HepG2 (cell line): ENCODE measurements at regions not wholly inside any gene's neighbourhood (a gene's known extent, or its start where the extent isn't known, plus 50 kb on each side); places are given as distances from the start of the nearest gene placed in this dataset.

Source experiments
- HOXA9 ChIP-seq: sonication (generic); formaldehyde crosslinking; IDR thresholded peaks from 2 replicates; pipeline ENCODE4 v1.8.1; 2022; ENCODE audit warnings: missing genetic modification reagents, mild to moderate bottlenecking, moderate library complexity, borderline replicate concordance
- RCOR2 ChIP-seq: IDR thresholded peaks from 2 replicates; pipeline ENCODE4 v1.6.1; 2016; ENCODE audit warnings: missing biosample characterization, missing genetic modification reagents
- REXO4 ChIP-seq: sonication (generic); formaldehyde crosslinking; IDR thresholded peaks from 2 replicates; pipeline ENCODE4 v1.8.0; 2022; ENCODE audit warnings: missing genetic modification reagents, mild to moderate bottlenecking, borderline replicate concordance
- RXRA ChIP-seq: sonication (generic); formaldehyde crosslinking; IDR thresholded peaks from 2 replicates; pipeline ENCODE4 v1.5.1; 2020; ENCODE audit warnings: missing genetic modification reagents
- ZNF230 ChIP-seq: sonication (generic); formaldehyde crosslinking; IDR thresholded peaks from 2 replicates; pipeline ENCODE4 v1.4.0; 2020; ENCODE audit warnings: mild to moderate bottlenecking, missing genetic modification reagents
- ZNF564 ChIP-seq: sonication (generic); formaldehyde crosslinking; IDR thresholded peaks from 2 replicates; pipeline ENCODE4 v1.8.1; 2023; ENCODE audit warnings: mild to moderate bottlenecking, missing genetic modification reagents
- TF ChIP-seq, protein P1 (sequence below): sonication (generic); formaldehyde crosslinking; IDR thresholded peaks from 2 replicates; pipeline ENCODE4 v1.5.0; 2020; ENCODE audit warnings: mild to moderate bottlenecking, missing genetic modification reagents
- TF ChIP-seq, protein P2 (sequence below): sonication (generic); formaldehyde crosslinking; IDR thresholded peaks from 2 replicates; pipeline ENCODE4 v1.5.1; 2020; ENCODE audit warnings: mild to moderate bottlenecking, moderate library complexity, missing genetic modification reagents
- TF ChIP-seq, protein P3 (sequence below): sonication (generic); IDR thresholded peaks from 2 replicates; pipeline ENCODE4 v1.6.1; 2016; ENCODE audit warnings: low read depth, borderline replicate concordance
- TF ChIP-seq, protein P4 (sequence below): sonication (generic); formaldehyde crosslinking; IDR thresholded peaks from 2 replicates; pipeline ENCODE4 v1.5.0; 2020; ENCODE audit warnings: missing genetic modification reagents

DNA sequence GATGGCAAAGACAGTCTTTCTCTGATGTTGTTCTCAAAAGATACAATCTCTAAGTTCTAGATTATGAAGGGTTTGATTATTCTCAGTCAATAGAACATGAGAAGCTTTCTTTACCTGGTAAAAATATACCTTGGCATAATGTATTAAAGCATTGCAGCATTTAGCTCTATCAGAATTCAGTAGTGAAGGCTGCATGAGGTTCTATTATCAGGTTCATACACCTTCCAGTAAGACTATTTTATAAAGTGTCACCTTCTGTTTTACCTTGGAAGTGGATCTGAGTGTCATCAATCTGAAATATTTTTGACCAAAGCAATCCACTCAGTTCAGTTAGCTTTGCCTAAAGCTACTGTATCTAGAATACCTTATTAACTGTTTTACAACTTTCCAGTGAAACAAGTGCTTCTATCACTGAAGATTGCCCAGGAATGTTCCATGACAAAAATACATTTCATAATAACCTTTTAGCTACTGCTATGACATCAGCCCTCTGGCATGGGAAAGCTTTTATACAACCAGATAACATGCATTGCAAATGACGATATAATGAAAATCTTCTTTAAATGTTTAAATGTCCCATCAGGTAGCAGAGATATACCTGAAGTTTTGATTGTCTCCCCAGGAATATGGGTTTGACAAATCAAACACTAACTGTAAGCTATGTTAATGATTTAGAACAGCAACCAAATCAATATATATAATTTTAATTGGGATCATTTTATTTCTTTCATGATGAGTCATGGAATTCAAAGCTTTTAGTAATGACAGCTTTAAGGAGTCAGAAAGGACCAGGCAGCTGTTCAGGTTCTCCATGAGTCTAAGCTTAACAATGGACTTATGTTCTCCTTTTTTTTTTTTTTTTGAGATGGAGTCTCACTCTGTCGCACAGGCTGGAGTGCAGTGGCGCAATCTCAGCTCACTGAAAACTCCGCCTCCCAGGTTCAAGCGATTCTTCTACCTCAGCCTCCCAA is 72.2 kb downstream of the UFM1 start (continued):
- TF ChIP-seq, protein P1, sequence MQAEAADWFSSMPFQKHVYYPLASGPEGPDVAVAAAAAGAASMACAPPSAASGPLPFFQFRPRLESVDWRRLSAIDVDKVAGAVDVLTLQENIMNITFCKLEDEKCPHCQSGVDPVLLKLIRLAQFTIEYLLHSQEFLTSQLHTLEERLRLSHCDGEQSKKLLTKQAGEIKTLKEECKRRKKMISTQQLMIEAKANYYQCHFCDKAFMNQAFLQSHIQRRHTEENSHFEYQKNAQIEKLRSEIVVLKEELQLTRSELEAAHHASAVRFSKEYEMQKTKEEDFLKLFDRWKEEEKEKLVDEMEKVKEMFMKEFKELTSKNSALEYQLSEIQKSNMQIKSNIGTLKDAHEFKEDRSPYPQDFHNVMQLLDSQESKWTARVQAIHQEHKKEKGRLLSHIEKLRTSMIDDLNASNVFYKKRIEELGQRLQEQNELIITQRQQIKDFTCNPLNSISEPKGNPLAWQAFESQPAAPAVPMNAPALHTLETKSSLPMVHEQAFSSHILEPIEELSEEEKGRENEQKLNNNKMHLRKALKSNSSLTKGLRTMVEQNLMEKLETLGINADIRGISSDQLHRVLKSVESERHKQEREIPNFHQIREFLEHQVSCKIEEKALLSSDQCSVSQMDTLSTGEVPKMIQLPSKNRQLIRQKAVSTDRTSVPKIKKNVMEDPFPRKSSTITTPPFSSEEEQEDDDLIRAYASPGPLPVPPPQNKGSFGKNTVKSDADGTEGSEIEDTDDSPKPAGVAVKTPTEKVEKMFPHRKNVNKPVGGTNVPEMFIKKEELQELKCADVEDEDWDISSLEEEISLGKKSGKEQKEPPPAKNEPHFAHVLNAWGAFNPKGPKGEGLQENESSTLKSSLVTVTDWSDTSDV (CRISPR knock-in tag) = no peak
- TF ChIP-seq, protein P2, sequence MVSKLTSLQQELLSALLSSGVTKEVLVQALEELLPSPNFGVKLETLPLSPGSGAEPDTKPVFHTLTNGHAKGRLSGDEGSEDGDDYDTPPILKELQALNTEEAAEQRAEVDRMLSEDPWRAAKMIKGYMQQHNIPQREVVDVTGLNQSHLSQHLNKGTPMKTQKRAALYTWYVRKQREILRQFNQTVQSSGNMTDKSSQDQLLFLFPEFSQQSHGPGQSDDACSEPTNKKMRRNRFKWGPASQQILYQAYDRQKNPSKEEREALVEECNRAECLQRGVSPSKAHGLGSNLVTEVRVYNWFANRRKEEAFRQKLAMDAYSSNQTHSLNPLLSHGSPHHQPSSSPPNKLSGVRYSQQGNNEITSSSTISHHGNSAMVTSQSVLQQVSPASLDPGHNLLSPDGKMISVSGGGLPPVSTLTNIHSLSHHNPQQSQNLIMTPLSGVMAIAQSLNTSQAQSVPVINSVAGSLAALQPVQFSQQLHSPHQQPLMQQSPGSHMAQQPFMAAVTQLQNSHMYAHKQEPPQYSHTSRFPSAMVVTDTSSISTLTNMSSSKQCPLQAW (CRISPR knock-in tag) = no peak
- TF ChIP-seq RCOR2 (CRISPR knock-in tag) (no peak), ZNF564 (CRISPR knock-in tag) (no peak), RXRA (CRISPR knock-in tag) (no peak), HOXA9 (CRISPR knock-in tag) (no peak), ZNF230 (CRISPR knock-in tag) (no peak), REXO4 (CRISPR knock-in tag) (no peak)
- TF ChIP-seq, protein P3, sequence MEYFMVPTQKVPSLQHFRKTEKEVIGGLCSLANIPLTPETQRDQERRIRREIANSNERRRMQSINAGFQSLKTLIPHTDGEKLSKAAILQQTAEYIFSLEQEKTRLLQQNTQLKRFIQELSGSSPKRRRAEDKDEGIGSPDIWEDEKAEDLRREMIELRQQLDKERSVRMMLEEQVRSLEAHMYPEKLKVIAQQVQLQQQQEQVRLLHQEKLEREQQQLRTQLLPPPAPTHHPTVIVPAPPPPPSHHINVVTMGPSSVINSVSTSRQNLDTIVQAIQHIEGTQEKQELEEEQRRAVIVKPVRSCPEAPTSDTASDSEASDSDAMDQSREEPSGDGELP = no peak
- TF ChIP-seq, protein P4, sequence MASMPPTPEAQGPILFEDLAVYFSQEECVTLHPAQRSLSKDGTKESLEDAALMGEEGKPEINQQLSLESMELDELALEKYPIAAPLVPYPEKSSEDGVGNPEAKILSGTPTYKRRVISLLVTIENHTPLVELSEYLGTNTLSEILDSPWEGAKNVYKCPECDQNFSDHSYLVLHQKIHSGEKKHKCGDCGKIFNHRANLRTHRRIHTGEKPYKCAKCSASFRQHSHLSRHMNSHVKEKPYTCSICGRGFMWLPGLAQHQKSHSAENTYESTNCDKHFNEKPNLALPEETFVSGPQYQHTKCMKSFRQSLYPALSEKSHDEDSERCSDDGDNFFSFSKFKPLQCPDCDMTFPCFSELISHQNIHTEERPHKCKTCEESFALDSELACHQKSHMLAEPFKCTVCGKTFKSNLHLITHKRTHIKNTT (CRISPR knock-in tag) = no peak
